WTC11 (cell line): ENCODE measurements at regions not wholly inside any gene's neighbourhood (a gene's known extent, or its start where the extent isn't known, plus 50 kb on each side); places are given as distances from the start of the nearest gene placed in this dataset.

Experiments
- ATAC-seq: fragments of 200-7000 bp; cut with Tn5 transposase; 2 replicates; pipeline ENCODE4 v1.10.0; 2021; ENCODE audit warnings: mild to moderate bottlenecking, moderate library complexity
- CTCF ChIA-PET: fragments of 300-600 bp; sonication (Branson Sonifier 250); formaldehyde crosslinking; loops from one replicate; lab custom pipeline; 2021; ENCODE audit warnings: antibody characterized with exemption; lab: Charles Lee
- POLR2A ChIA-PET: fragments of 350-600 bp; sonication (Branson Sonifier 250); formaldehyde crosslinking; loops from one replicate; lab custom pipeline; 2021; ENCODE audit warnings: antibody characterized with exemption; lab: Charles Lee
- DNase-seq: peaks from one replicate; pipeline ENCODE4 v3.0.0; 2021; ENCODE audit warnings: low spot score
- H3K27ac Mint-ChIP-seq: 2 replicates; pipeline ENCODE4 v1.8.0; 2021; ENCODE audit warnings: mixed read lengths
- H3K27me3 Mint-ChIP-seq: 2 replicates; pipeline ENCODE4 v1.8.0; 2021; ENCODE audit warnings: low read depth, mild to moderate bottlenecking, moderate library complexity, mixed read lengths
- H3K36me3 Mint-ChIP-seq: 2 replicates; pipeline ENCODE4 v1.8.0; 2021; ENCODE audit warnings: mixed read lengths
- H3K4me1 Mint-ChIP-seq: 2 replicates; pipeline ENCODE4 v1.8.0; 2022; ENCODE audit warnings: mixed read lengths
- H3K4me3 Mint-ChIP-seq: 2 replicates; pipeline ENCODE4 v1.8.0; 2021; ENCODE audit warnings: mild to moderate bottlenecking, moderate library complexity, mixed read lengths
- H3K9me3 Mint-ChIP-seq: 2 replicates; pipeline ENCODE4 v1.8.0; 2021; ENCODE audit warnings: mixed read lengths
- FOXJ3 ChIP-seq: sonication (generic); formaldehyde crosslinking; IDR thresholded peaks from 2 replicates; pipeline ENCODE4 v1.9.0; 2021; ENCODE audit warnings: missing genetic modification reagents, mild to moderate bottlenecking, borderline replicate concordance
- HMGA2 ChIP-seq: fragments of 250-450 bp; sonication (Bioruptor Pico); IDR thresholded peaks from 2 replicates; pipeline ENCODE4 v1.4.0; 2021; ENCODE audit warnings: mild to moderate bottlenecking, moderate library complexity
- NFYB ChIP-seq: sonication (generic); formaldehyde crosslinking; conservative IDR thresholded peaks from 2 replicates; pipeline ENCODE4 v1.8.0; 2022; ENCODE audit warnings: low read depth, missing genetic modification reagents
- OVOL2 ChIP-seq: fragments of 250-450 bp; sonication (Bioruptor Pico); IDR thresholded peaks from 2 replicates; pipeline ENCODE4 v1.9.0; 2021; ENCODE audit warnings: mild to moderate bottlenecking, borderline replicate concordance
- PRRX2 ChIP-seq: fragments of 250-450 bp; sonication (Bioruptor Pico); IDR thresholded peaks from 2 replicates; pipeline ENCODE4 v1.8.0; 2021; ENCODE audit warnings: mild to moderate bottlenecking
- SMAD3 ChIP-seq: sonication (generic); formaldehyde crosslinking; IDR thresholded peaks from 2 replicates; pipeline ENCODE4 v1.8.0; 2022; ENCODE audit warnings: missing genetic modification reagents, mild to moderate bottlenecking, borderline replicate concordance
- TEAD1 ChIP-seq: sonication (generic); formaldehyde crosslinking; IDR thresholded peaks from 2 replicates; pipeline ENCODE4 v1.8.0; 2022; ENCODE audit warnings: mild to moderate bottlenecking, missing genetic modification reagents
- ZNF317 ChIP-seq: sonication (generic); formaldehyde crosslinking; IDR thresholded peaks from 2 replicates; pipeline ENCODE4 v1.8.1; 2023; ENCODE audit warnings: low read depth, mild to moderate bottlenecking, moderate library complexity, missing genetic modification reagents, borderline replicate concordance
- ZNF671 ChIP-seq: fragments of 250-450 bp; sonication (Bioruptor Pico); IDR thresholded peaks from 2 replicates; pipeline ENCODE4 v1.8.0; 2021; ENCODE audit warnings: mild to moderate bottlenecking
- TF ChIP-seq, protein P1 (sequence below): sonication (generic); formaldehyde crosslinking; conservative IDR thresholded peaks from 2 replicates; pipeline ENCODE4 v1.8.1; 2022; ENCODE audit warnings: mild to moderate bottlenecking, missing genetic modification reagents
- TF ChIP-seq, protein P2 (sequence below): fragments of 250-450 bp; sonication (Bioruptor Pico); IDR thresholded peaks from 2 replicates; pipeline ENCODE4 v1.9.0; 2021; ENCODE audit warnings: mild to moderate bottlenecking, borderline replicate concordance
- TF ChIP-seq, protein P3 (sequence below): sonication (generic); formaldehyde crosslinking; IDR thresholded peaks from 2 replicates; pipeline ENCODE4 v1.8.1; 2022; ENCODE audit warnings: mild to moderate bottlenecking, moderate library complexity, missing genetic modification reagents
- TF ChIP-seq, protein P4 (sequence below): fragments of 200-600 bp; IDR thresholded peaks from 2 replicates; pipeline ENCODE4 v1.8.0; 2022; ENCODE audit warnings: antibody characterized with exemption
- TF ChIP-seq, protein P5 (sequence below): sonication (generic); formaldehyde crosslinking; IDR thresholded peaks from 2 replicates; pipeline ENCODE4 v1.8.1; 2022; ENCODE audit warnings: low read depth, mild to moderate bottlenecking, moderate library complexity, missing genetic modification reagents, borderline replicate concordance
- TF ChIP-seq, protein P6 (sequence below): sonication (generic); formaldehyde crosslinking; IDR thresholded peaks from 2 replicates; pipeline ENCODE4 v1.8.1; 2023; ENCODE audit warnings: mild to moderate bottlenecking, missing genetic modification reagents, moderate library complexity
- TF ChIP-seq, protein P7 (sequence below): sonication (generic); formaldehyde crosslinking; IDR thresholded peaks from 2 replicates; pipeline ENCODE4 v1.8.1; 2022; ENCODE audit warnings: mild to moderate bottlenecking, missing genetic modification reagents, moderate library complexity, borderline replicate concordance
- TF ChIP-seq, protein P8 (sequence below): sonication (generic); formaldehyde crosslinking; IDR thresholded peaks from 2 replicates; pipeline ENCODE4 v1.8.0; 2022; ENCODE audit warnings: mild to moderate bottlenecking, missing genetic modification reagents

DNA sequence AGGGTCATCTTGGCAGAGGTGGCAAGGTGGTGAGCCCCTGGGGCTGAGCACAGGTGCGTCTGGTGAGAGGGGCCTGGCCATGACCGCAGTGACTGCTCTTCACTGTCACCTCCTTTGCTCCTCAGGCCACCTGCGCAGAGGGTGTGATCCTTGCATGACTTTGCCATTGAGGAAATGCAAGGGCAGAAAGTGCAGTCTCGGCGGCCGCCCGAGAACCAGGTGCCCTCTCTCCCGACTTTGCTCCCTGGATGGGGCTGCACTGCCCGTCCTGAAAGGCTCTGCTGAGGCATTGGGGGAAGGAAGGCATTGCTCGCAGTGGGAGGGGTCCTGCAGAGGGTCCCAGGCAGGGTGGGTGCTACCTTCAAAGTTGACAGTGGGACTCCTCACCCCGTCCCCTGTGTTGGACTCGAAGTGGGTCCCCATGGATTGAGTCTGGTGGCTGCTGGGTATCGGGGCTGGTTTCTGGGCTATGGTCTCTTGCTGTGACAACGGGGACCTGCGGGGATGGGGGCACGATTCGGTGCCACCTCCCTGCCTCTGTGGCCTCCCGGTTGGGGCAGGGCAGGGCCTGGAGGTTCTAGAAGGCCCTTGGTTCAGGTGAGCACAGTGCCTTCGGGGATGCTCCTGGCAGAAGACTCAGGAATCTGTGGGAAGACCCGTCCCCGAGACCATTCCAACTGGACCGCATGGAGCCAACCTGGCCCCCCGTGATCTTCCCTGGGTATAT is 1239.4 kb downstream of the BRD1 start:
- POLR2A ChIA-PET: no interaction called here
- ATAC-seq (no peak), DNase-seq (no peak)
- H3K4me3 Mint-ChIP-seq: no peak overlapping the region
- H3K27ac Mint-ChIP-seq: no peak overlapping the region
- no peaks in the 10 kb centered on the region for H3K4me1 Mint-ChIP-seq
- CTCF ChIA-PET: no interaction called here
- H3K36me3 Mint-ChIP-seq: no peaks in the 10 kb centered on the region
- no peaks in the 10 kb centered on the region for H3K9me3 Mint-ChIP-seq
- no peak for TF ChIP-seq SMAD3 (CRISPR knock-in tag)
- TF ChIP-seq ZNF317 (CRISPR knock-in tag): no peak
- no peak for TF ChIP-seq OVOL2 (CRISPR knock-in tag)
- TF ChIP-seq, protein P1, sequence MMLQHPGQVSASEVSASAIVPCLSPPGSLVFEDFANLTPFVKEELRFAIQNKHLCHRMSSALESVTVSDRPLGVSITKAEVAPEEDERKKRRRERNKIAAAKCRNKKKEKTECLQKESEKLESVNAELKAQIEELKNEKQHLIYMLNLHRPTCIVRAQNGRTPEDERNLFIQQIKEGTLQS (CRISPR knock-in tag): no peak
- TF ChIP-seq, protein P2, sequence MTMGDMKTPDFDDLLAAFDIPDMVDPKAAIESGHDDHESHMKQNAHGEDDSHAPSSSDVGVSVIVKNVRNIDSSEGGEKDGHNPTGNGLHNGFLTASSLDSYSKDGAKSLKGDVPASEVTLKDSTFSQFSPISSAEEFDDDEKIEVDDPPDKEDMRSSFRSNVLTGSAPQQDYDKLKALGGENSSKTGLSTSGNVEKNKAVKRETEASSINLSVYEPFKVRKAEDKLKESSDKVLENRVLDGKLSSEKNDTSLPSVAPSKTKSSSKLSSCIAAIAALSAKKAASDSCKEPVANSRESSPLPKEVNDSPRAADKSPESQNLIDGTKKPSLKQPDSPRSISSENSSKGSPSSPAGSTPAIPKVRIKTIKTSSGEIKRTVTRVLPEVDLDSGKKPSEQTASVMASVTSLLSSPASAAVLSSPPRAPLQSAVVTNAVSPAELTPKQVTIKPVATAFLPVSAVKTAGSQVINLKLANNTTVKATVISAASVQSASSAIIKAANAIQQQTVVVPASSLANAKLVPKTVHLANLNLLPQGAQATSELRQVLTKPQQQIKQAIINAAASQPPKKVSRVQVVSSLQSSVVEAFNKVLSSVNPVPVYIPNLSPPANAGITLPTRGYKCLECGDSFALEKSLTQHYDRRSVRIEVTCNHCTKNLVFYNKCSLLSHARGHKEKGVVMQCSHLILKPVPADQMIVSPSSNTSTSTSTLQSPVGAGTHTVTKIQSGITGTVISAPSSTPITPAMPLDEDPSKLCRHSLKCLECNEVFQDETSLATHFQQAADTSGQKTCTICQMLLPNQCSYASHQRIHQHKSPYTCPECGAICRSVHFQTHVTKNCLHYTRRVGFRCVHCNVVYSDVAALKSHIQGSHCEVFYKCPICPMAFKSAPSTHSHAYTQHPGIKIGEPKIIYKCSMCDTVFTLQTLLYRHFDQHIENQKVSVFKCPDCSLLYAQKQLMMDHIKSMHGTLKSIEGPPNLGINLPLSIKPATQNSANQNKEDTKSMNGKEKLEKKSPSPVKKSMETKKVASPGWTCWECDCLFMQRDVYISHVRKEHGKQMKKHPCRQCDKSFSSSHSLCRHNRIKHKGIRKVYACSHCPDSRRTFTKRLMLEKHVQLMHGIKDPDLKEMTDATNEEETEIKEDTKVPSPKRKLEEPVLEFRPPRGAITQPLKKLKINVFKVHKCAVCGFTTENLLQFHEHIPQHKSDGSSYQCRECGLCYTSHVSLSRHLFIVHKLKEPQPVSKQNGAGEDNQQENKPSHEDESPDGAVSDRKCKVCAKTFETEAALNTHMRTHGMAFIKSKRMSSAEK: no peak
- no peak for TF ChIP-seq ZNF671 (CRISPR knock-in tag)
- TF ChIP-seq, protein P3, sequence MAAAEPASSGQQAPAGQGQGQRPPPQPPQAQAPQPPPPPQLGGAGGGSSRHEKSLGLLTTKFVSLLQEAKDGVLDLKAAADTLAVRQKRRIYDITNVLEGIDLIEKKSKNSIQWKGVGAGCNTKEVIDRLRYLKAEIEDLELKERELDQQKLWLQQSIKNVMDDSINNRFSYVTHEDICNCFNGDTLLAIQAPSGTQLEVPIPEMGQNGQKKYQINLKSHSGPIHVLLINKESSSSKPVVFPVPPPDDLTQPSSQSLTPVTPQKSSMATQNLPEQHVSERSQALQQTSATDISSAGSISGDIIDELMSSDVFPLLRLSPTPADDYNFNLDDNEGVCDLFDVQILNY (CRISPR knock-in tag): no peak
- TF ChIP-seq, protein P4, sequence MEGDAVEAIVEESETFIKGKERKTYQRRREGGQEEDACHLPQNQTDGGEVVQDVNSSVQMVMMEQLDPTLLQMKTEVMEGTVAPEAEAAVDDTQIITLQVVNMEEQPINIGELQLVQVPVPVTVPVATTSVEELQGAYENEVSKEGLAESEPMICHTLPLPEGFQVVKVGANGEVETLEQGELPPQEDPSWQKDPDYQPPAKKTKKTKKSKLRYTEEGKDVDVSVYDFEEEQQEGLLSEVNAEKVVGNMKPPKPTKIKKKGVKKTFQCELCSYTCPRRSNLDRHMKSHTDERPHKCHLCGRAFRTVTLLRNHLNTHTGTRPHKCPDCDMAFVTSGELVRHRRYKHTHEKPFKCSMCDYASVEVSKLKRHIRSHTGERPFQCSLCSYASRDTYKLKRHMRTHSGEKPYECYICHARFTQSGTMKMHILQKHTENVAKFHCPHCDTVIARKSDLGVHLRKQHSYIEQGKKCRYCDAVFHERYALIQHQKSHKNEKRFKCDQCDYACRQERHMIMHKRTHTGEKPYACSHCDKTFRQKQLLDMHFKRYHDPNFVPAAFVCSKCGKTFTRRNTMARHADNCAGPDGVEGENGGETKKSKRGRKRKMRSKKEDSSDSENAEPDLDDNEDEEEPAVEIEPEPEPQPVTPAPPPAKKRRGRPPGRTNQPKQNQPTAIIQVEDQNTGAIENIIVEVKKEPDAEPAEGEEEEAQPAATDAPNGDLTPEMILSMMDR: no peak
- TF ChIP-seq, protein P5, sequence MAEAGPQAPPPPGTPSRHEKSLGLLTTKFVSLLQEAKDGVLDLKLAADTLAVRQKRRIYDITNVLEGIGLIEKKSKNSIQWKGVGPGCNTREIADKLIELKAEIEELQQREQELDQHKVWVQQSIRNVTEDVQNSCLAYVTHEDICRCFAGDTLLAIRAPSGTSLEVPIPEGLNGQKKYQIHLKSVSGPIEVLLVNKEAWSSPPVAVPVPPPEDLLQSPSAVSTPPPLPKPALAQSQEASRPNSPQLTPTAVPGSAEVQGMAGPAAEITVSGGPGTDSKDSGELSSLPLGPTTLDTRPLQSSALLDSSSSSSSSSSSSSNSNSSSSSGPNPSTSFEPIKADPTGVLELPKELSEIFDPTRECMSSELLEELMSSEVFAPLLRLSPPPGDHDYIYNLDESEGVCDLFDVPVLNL: no peak
- TF ChIP-seq PRRX2 (CRISPR knock-in tag): no peak
- no peak for TF ChIP-seq NFYB (CRISPR knock-in tag)
- no peak for TF ChIP-seq TEAD1 (CRISPR knock-in tag)
- TF ChIP-seq FOXJ3 (CRISPR knock-in tag): no peak
- no peaks in the 10 kb centered on the region for H3K27me3 Mint-ChIP-seq

DNA sequence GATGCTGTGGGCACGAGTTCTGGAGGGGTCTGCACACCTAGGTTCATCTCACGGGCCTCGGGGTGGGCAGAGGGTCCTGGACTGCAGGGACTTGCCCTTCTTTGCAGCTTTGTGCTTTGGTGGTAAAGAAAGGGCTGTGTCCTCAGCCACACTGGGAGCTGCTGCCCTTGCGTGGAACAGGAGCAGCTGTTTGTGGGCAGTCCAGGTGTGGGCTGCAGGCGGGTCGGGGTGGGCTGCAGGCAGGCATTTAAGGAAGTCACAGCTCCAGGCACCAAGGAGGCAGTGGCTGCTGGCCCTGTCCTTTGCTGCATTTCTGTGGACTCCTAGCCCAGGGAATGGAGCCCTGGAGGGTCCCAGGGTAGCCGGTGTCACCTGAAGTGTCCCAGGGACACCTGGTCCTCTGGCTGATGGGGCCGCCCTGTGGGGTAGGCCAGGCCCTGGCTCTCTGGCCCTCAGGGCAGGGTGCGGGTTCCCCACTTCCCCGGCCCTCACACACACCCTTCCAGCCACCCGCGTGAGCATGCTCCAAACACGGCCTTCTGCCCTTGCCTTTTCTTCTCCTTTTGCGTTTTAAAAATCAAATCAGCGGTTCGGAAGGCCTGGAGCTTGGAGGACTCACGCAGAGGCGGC is 1240.3 kb downstream of the BRD1 start:
- Mint-ChIP-seq H3K27me3 (no peaks in the 10 kb centered on the region), H3K27ac (no peak overlapping the region), H3K9me3 (no peaks in the 10 kb centered on the region), H3K36me3 (no peaks in the 10 kb centered on the region), H3K4me3 (no peak overlapping the region), H3K4me1 (no peaks in the 10 kb centered on the region)
- ChIA-PET CTCF (no interaction called here), POLR2A (no interaction called here)
- ATAC-seq (no peak), DNase-seq (no peak)
- TF ChIP-seq, protein P6, sequence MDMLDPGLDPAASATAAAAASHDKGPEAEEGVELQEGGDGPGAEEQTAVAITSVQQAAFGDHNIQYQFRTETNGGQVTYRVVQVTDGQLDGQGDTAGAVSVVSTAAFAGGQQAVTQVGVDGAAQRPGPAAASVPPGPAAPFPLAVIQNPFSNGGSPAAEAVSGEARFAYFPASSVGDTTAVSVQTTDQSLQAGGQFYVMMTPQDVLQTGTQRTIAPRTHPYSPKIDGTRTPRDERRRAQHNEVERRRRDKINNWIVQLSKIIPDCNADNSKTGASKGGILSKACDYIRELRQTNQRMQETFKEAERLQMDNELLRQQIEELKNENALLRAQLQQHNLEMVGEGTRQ (CRISPR knock-in tag): no peak
- TF ChIP-seq, protein P7, sequence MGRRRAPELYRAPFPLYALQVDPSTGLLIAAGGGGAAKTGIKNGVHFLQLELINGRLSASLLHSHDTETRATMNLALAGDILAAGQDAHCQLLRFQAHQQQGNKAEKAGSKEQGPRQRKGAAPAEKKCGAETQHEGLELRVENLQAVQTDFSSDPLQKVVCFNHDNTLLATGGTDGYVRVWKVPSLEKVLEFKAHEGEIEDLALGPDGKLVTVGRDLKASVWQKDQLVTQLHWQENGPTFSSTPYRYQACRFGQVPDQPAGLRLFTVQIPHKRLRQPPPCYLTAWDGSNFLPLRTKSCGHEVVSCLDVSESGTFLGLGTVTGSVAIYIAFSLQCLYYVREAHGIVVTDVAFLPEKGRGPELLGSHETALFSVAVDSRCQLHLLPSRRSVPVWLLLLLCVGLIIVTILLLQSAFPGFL (CRISPR knock-in tag): no peak
- TF ChIP-seq SMAD3 (CRISPR knock-in tag) (no peak), HMGA2 (CRISPR knock-in tag) (no peak)
- TF ChIP-seq, protein P8, sequence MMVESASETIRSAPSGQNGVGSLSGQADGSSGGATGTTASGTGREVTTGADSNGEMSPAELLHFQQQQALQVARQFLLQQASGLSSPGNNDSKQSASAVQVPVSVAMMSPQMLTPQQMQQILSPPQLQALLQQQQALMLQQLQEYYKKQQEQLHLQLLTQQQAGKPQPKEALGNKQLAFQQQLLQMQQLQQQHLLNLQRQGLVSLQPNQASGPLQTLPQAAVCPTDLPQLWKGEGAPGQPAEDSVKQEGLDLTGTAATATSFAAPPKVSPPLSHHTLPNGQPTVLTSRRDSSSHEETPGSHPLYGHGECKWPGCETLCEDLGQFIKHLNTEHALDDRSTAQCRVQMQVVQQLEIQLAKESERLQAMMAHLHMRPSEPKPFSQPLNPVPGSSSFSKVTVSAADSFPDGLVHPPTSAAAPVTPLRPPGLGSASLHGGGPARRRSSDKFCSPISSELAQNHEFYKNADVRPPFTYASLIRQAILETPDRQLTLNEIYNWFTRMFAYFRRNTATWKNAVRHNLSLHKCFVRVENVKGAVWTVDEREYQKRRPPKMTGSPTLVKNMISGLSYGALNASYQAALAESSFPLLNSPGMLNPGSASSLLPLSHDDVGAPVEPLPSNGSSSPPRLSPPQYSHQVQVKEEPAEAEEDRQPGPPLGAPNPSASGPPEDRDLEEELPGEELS (CRISPR knock-in tag): no peak
